DOHH2 (cell line): ENCODE measurements at regions not wholly inside any gene's neighbourhood (a gene's known extent, or its start where the extent isn't known, plus 50 kb on each side); places are given as distances from the start of the nearest gene placed in this dataset.

Source experiments
- EZH2phosphoT487 ChIP-seq: fragments of 200-600 bp; sonication (generic); IDR thresholded peaks from 2 replicates; pipeline ENCODE4 v1.6.1; 2017; ENCODE audit warnings: borderline replicate concordance, mild to moderate bottlenecking, antibody characterized with exemption, low read length, moderate library complexity, mixed read lengths
- TF ChIP-seq, protein P1 (sequence below): fragments of 200-600 bp; sonication (generic); IDR thresholded peaks from one replicate; pipeline ENCODE4 v1.5.1; 2014; ENCODE audit warnings: antibody characterized with exemption, mild to moderate bottlenecking, low read depth, low read length; ENCODE audit not compliant: poor library complexity, severe bottlenecking

DNA sequence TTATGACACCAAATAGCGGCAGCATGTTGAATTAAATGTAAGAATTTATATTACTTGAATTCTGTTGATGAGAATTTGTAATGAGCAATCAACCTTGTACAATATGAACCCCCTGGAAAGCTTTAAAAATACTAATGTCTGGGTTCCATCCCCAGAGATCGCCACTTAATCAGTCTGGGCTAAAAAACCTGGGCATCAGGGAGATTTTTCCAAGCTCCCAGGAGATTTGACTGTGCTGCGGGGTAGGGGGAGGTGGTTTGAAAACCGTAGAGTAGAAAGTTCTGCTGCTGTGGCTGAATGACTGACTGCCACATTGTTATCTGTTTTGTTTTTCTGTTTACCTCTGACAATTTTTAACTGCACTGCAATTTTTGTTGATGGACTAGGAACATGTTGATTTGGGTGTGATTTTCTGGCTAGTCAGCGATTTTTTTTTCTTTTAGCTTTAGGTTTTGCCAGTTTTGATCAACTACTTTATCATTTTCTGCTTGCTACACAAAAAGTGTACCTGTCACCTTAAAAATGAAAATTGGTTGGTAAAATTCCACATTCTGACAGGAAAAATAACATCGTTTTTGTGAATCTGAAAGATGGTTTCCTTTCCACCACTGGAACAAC, 79.3 kb downstream of the PCTP start:
- TF ChIP-seq, protein P1, sequence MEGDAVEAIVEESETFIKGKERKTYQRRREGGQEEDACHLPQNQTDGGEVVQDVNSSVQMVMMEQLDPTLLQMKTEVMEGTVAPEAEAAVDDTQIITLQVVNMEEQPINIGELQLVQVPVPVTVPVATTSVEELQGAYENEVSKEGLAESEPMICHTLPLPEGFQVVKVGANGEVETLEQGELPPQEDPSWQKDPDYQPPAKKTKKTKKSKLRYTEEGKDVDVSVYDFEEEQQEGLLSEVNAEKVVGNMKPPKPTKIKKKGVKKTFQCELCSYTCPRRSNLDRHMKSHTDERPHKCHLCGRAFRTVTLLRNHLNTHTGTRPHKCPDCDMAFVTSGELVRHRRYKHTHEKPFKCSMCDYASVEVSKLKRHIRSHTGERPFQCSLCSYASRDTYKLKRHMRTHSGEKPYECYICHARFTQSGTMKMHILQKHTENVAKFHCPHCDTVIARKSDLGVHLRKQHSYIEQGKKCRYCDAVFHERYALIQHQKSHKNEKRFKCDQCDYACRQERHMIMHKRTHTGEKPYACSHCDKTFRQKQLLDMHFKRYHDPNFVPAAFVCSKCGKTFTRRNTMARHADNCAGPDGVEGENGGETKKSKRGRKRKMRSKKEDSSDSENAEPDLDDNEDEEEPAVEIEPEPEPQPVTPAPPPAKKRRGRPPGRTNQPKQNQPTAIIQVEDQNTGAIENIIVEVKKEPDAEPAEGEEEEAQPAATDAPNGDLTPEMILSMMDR: no peak
- TF ChIP-seq EZH2phosphoT487: no peak
